IMR-90 (cell line): ENCODE measurements at regions not wholly inside any gene's neighbourhood (a gene's known extent, or its start where the extent isn't known, plus 50 kb on each side); places are given as distances from the start of the nearest gene placed in this dataset.

Source experiments
- ATAC-seq: fragments of 200-7000 bp; cut with Tn5 transposase; 2 replicates; pipeline ENCODE4 v1.9.1; 2020; ENCODE audit warnings: low read depth, mild to moderate bottlenecking, moderate library complexity
- BruUV-seq: library from RNA; stranded (reverse); fragments of 400-500 nt; replicated peaks from 2 replicates; lab custom pipeline; 2021; lab: Mats Ljungman, UMichigan
- CTCF ChIA-PET: fragments of 300-600 bp; formaldehyde crosslinking; extraction: SDS; loops from one replicate; lab custom pipeline; 2021; ENCODE audit warnings: antibody characterized with exemption; lab: Yijun Ruan, JAX
- POLR2A ChIA-PET: fragments of 300-600 bp; sonication (Branson Sonifier 250); formaldehyde crosslinking; loops from one replicate; lab custom pipeline; 2022; ENCODE audit warnings: antibody characterized with exemption; ENCODE audit not compliant: unreplicated experiment; lab: Charles Lee
- DNase-seq: peaks from one replicate; pipeline ENCODE4 v3.0.0; 2013
- H2AFZ ChIP-seq: replicated peaks from 2 replicates; pipeline ENCODE3; 2013; ENCODE audit warnings: low read length, mild to moderate bottlenecking; ENCODE audit not compliant: poor library complexity
- H2AK5ac ChIP-seq: 2 replicates; pipeline ENCODE4 v1.6.1; 2013; ENCODE audit warnings: low read depth, low read length, inconsistent platforms
- H2AK9ac ChIP-seq: replicated peaks from 2 replicates; pipeline ENCODE3; 2013; ENCODE audit warnings: mild to moderate bottlenecking, low read depth, low read length, moderate library complexity; ENCODE audit not compliant: poor library complexity
- H2BK120ac ChIP-seq: 2 replicates; pipeline ENCODE4 v1.6.1; 2013; ENCODE audit warnings: low read depth, low read length, inconsistent platforms
- H2BK15ac ChIP-seq: 3 replicates; pipeline ENCODE4 v1.6.1; 2013; ENCODE audit warnings: low read depth, low read length, inconsistent platforms
- H2BK20ac ChIP-seq: 2 replicates; pipeline ENCODE4 v1.6.1; 2013; ENCODE audit warnings: low read depth, mild to moderate bottlenecking, inconsistent platforms, low read length, moderate library complexity
- H2BK5ac ChIP-seq: 2 replicates; pipeline ENCODE4 v1.6.1; 2013; ENCODE audit warnings: mild to moderate bottlenecking, low read depth, low read length, inconsistent platforms; ENCODE audit not compliant: poor library complexity, severe bottlenecking
- H3K14ac ChIP-seq: replicated peaks from 2 replicates; pipeline ENCODE4 v1.6.1; 2013; ENCODE audit warnings: low read depth, low read length, inconsistent platforms
- H3K18ac ChIP-seq: 2 replicates; pipeline ENCODE4 v1.6.1; 2013; ENCODE audit warnings: low read depth, low read length, control low read depth
- H3K23ac ChIP-seq: 2 replicates; pipeline ENCODE4 v1.6.1; 2013; ENCODE audit warnings: low read depth, low read length, inconsistent platforms
- H3K27ac ChIP-seq: 2 replicates; pipeline ENCODE4 v1.5.1; 2013; ENCODE audit warnings: mild to moderate bottlenecking, control low read depth, low read length; ENCODE audit not compliant: insufficient read depth
- H3K27me3 ChIP-seq: 2 replicates; pipeline ENCODE4 v1.6.1; 2013; ENCODE audit warnings: low read length; ENCODE audit not compliant: control insufficient read depth, insufficient read depth
- H3K36me3 ChIP-seq: 2 replicates; pipeline ENCODE4 v1.6.1; 2013; ENCODE audit warnings: low read length, mixed read lengths; ENCODE audit not compliant: control insufficient read depth, insufficient read depth
- H3K4ac ChIP-seq: 2 replicates; pipeline ENCODE4 v1.6.1; 2013; ENCODE audit warnings: low read depth, low read length, inconsistent platforms
- H3K4me1 ChIP-seq: 2 replicates; pipeline ENCODE4 v1.6.1; 2013; ENCODE audit warnings: low read length, mixed read lengths; ENCODE audit not compliant: control insufficient read depth, insufficient read depth
- H3K4me2 ChIP-seq: 2 replicates; pipeline ENCODE4 v1.6.1; 2013; ENCODE audit warnings: low read depth, mild to moderate bottlenecking, control low read depth, low read length, moderate library complexity
- H3K4me3 ChIP-seq: 2 replicates; pipeline ENCODE4 v1.5.1; 2013; ENCODE audit warnings: low read depth, mild to moderate bottlenecking, control low read depth, low read length, moderate library complexity; ENCODE audit not compliant: insufficient read depth
- H3K56ac ChIP-seq: 2 replicates; pipeline ENCODE4 v1.6.1; 2013; ENCODE audit warnings: low read length, inconsistent platforms; ENCODE audit not compliant: insufficient read depth; ENCODE audit errors: extremely low read depth
- H3K79me1 ChIP-seq, 2 experiments: 2 replicates each; pipeline ENCODE4 v1.6.1; 2013; ENCODE audit warnings: low read length in 2 of 2, inconsistent platforms in 1 of 2, low read depth in 1 of 2
- H3K9ac ChIP-seq: 2 replicates; pipeline ENCODE4 v1.6.1; 2013; ENCODE audit warnings: low read depth, low read length, control low read depth
- H3K9me1 ChIP-seq: 2 replicates; pipeline ENCODE4 v1.6.1; 2013; ENCODE audit warnings: low read length, inconsistent platforms; ENCODE audit not compliant: insufficient read depth
- H3K9me3 ChIP-seq: 2 replicates; pipeline ENCODE4 v1.6.1; 2013; ENCODE audit warnings: low read length; ENCODE audit not compliant: control insufficient read depth, insufficient read depth
- H4K20me1 ChIP-seq: 2 replicates; pipeline ENCODE4 v1.6.1; 2013; ENCODE audit warnings: low read length, inconsistent platforms; ENCODE audit not compliant: insufficient read depth
- H4K5ac ChIP-seq: 2 replicates; pipeline ENCODE4 v1.6.1; 2013; ENCODE audit warnings: mild to moderate bottlenecking, low read depth, low read length, control low read depth
- H4K8ac ChIP-seq, 2 experiments: 2 replicates each; pipeline ENCODE4 v1.6.1; 2013; ENCODE audit warnings: low read depth in 2 of 2, low read length in 2 of 2, control low read depth in 1 of 2, inconsistent platforms in 1 of 2
- H4K91ac ChIP-seq: 2 replicates; pipeline ENCODE4 v1.6.1; 2013; ENCODE audit warnings: low read depth, low read length, inconsistent platforms; ENCODE audit not compliant: insufficient read depth
- BHLHE40 ChIP-seq: fragments of 150-350 bp; IDR thresholded peaks from 2 replicates; pipeline ENCODE4 v1.6.1; 2016; ENCODE audit warnings: mild to moderate bottlenecking, low read depth, low read length
- ELK1 ChIP-seq: fragments of 150-350 bp; IDR thresholded peaks from 2 replicates; pipeline ENCODE4 v1.6.1; 2016; ENCODE audit warnings: low read depth, mild to moderate bottlenecking, low read length, moderate library complexity, borderline replicate concordance
- FOS ChIP-seq: fragments of 150-350 bp; IDR thresholded peaks from 2 replicates; pipeline ENCODE4 v1.6.1; 2016; ENCODE audit warnings: low read depth, low read length
- MAFK ChIP-seq: IDR thresholded peaks from 2 replicates; pipeline ENCODE4 v1.6.1; 2012; ENCODE audit warnings: low read depth, low read length, improper control_type of control experiment
- MXI1 ChIP-seq: IDR thresholded peaks from 2 replicates; pipeline ENCODE4 v1.6.1; 2012; ENCODE audit warnings: low read depth, mild to moderate bottlenecking, low read length, moderate library complexity, borderline replicate concordance
- NFE2L2 ChIP-seq: fragments of 150-350 bp; IDR thresholded peaks from 2 replicates; pipeline ENCODE4 v1.6.1; 2016; ENCODE audit warnings: low read depth, mild to moderate bottlenecking, low read length
- RAD21 ChIP-seq: IDR thresholded peaks from 2 replicates; pipeline ENCODE4 v1.6.1; 2012; ENCODE audit warnings: low read length, improper control_type of control experiment
- SMC3 ChIP-seq: fragments of 150-350 bp; IDR thresholded peaks from 2 replicates; pipeline ENCODE4 v1.6.1; 2016; ENCODE audit warnings: low read depth, mild to moderate bottlenecking, antibody characterized with exemption, low read length, moderate library complexity
- USF2 ChIP-seq: fragments of 150-350 bp; IDR thresholded peaks from 2 replicates; pipeline ENCODE4 v1.6.1; 2017; ENCODE audit warnings: mild to moderate bottlenecking, antibody characterized with exemption, low read length, low read depth
- WGBS, 2 experiments: methylation state at CpG; one replicate each; pipeline versions ENCODE4 v1.1.5 to v1.1.7; 2013; ENCODE audit warnings: missing lambda C conversion rate in 2 of 2; ENCODE audit not compliant: insufficient read length in 1 of 2; ENCODE audit errors: extremely low coverage in 2 of 2; 5-methylcytosine and 5-hydroxymethylcytosine counted together
- dilution Hi-C: fragments of 300-500 bp; cut with HindIII; formaldehyde crosslinking; loops from one replicate; pipeline ENCODE4 v1.14.3; 2018; ENCODE audit warnings: low sequenced_read_pairs; ENCODE audit not compliant: unreplicated experiment
- in situ Hi-C: fragments of 300-500 bp; cut with MboI; formaldehyde crosslinking; loops from 3 replicates; pipeline ENCODE4 v1.14.3; 2019; ENCODE audit warnings: low sequenced_read_pairs, inconsistent platforms, mixed read lengths
- intact Hi-C: fragments of 100-400 bp; cut with micrococcal nuclease; formaldehyde crosslinking; loops from 2 replicates; pipeline ENCODE4 v1.10.0; 2022

- no peaks in the 10 kb centered on the region for H3K27me3 ChIP-seq
- H3K9me3 ChIP-seq, result peaks cover 5% of the 10 kb centered on the region; the same call in 1 of the 2 replicates
- H3K23ac ChIP-seq, result no peak overlapping the region
- H2AFZ ChIP-seq, result no peak overlapping the region
- no peaks in the 10 kb centered on the region for H3K79me1 ChIP-seq
- no peak overlapping the region for H2AK5ac ChIP-seq
- H3K56ac ChIP-seq, result no peak overlapping the region
- intact Hi-C loops (no loop called here), in situ Hi-C loops (no loop called here), dilution Hi-C loops (no loop called here)
- H3K4me2 ChIP-seq, result no peak overlapping the region
- H2BK120ac ChIP-seq, result no peak overlapping the region
- no peak for ATAC-seq
- H3K4me1 ChIP-seq, result no peaks in the 10 kb centered on the region
- H4K20me1 ChIP-seq, result no peaks in the 10 kb centered on the region
- no peak overlapping the region for H3K27ac ChIP-seq
- H2BK15ac ChIP-seq, result no peak overlapping the region
- H3K4ac ChIP-seq, result no peak overlapping the region
- DNase-seq, result no peak
- no peak overlapping the region for H3K4me3 ChIP-seq
- TF ChIP-seq SMC3, result no peak
- TF ChIP-seq USF2, result no peak
- TF ChIP-seq RAD21, result no peak
- no peak for TF ChIP-seq MXI1
- TF ChIP-seq MAFK, result no peak
- no peak for TF ChIP-seq BHLHE40
- TF ChIP-seq FOS, result no peak
- no peak for TF ChIP-seq NFE2L2
- TF ChIP-seq ELK1, result no peak
- no peak overlapping the region for H3K14ac ChIP-seq
- no peak overlapping the region for H2AK9ac ChIP-seq
- no peak overlapping the region for H3K9ac ChIP-seq
- H2BK5ac ChIP-seq, result no peak overlapping the region
- CTCF ChIA-PET, result no interaction called here
- no TSS peak for BruUV-seq
- no peak overlapping the region for H2BK20ac ChIP-seq
- H3K9me1 ChIP-seq, result no peaks in the 10 kb centered on the region
- H4K91ac ChIP-seq, result no peak overlapping the region
- H4K5ac ChIP-seq, result no peak overlapping the region
- WGBS, 2 experiments, result no CpG with 5 or more reads among the region's 4 CpGs
- no peaks in the 10 kb centered on the region for H3K36me3 ChIP-seq
- H4K8ac ChIP-seq, result no peak overlapping the region
- POLR2A ChIA-PET, result no interaction called here
- no peak overlapping the region for H3K18ac ChIP-seq
These were observed 467.7 kb upstream of the RGPD4 start for GRCh38 chr2:107359021-107359420.
